Lower leg skin (tissue), 3 donors: ENCODE measurements at regions not wholly inside any gene's neighbourhood (a gene's known extent, or its start where the extent isn't known, plus 50 kb on each side); places are given as distances from the start of the nearest gene placed in this dataset.

Source experiments
- POLR2A ChIP-seq, 2 donors: fragments of 450-650 bp; IDR thresholded peaks; one replicate each; pipeline ENCODE4 v1.6.1; 2016 to 2017; ENCODE audit warnings: antibody characterized with exemption in 2 of 2, mild to moderate bottlenecking in 1 of 2, moderate library complexity in 1 of 2
- TF ChIP-seq, protein P1 (sequence below), 3 donors: fragments of 450-650 bp; IDR thresholded peaks; one replicate each; pipeline ENCODE4 v1.5.1; 2016; ENCODE audit warnings: antibody characterized with exemption in 3 of 3, mild to moderate bottlenecking in 3 of 3, moderate library complexity in 2 of 3

- TF ChIP-seq POLR2A (IDR thresholded peaks at IDR 0.05): no peak
- TF ChIP-seq, protein P1, sequence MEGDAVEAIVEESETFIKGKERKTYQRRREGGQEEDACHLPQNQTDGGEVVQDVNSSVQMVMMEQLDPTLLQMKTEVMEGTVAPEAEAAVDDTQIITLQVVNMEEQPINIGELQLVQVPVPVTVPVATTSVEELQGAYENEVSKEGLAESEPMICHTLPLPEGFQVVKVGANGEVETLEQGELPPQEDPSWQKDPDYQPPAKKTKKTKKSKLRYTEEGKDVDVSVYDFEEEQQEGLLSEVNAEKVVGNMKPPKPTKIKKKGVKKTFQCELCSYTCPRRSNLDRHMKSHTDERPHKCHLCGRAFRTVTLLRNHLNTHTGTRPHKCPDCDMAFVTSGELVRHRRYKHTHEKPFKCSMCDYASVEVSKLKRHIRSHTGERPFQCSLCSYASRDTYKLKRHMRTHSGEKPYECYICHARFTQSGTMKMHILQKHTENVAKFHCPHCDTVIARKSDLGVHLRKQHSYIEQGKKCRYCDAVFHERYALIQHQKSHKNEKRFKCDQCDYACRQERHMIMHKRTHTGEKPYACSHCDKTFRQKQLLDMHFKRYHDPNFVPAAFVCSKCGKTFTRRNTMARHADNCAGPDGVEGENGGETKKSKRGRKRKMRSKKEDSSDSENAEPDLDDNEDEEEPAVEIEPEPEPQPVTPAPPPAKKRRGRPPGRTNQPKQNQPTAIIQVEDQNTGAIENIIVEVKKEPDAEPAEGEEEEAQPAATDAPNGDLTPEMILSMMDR (IDR thresholded peaks at IDR 0.05): no peak
These were observed 1095.0 kb upstream of the B3GALT2 start for GRCh38 chr1:194281376-194281775.
